Epithelial cell of esophagus (primary cell): ENCODE measurements at regions not wholly inside any gene's neighbourhood (a gene's known extent, or its start where the extent isn't known, plus 50 kb on each side); places are given as distances from the start of the nearest gene placed in this dataset.

Source experiments
- DNase-seq: peaks from one replicate; pipeline ENCODE4 v3.0.0; 2010; ENCODE audit warnings: low read depth
- H3K4me3 ChIP-seq: 2 replicates; pipeline ENCODE4 v1.5.1; 2011; ENCODE audit warnings: mild to moderate bottlenecking, low read length, control low read depth
- CTCF ChIP-seq: IDR thresholded peaks from 2 replicates; pipeline ENCODE4 v1.5.1; 2011; ENCODE audit warnings: low read depth, mild to moderate bottlenecking, low read length, control low read depth, inconsistent platforms; ENCODE audit not compliant: insufficient read depth; ENCODE audit errors: missing control alignments

- no peak overlapping the region for H3K4me3 ChIP-seq
- TF ChIP-seq CTCF: no peak
- no peak for DNase-seq
Observed at GRCh38 chr2:140011287-140011686, 1231.1 kb upstream of the NXPH2 start.

DNA sequence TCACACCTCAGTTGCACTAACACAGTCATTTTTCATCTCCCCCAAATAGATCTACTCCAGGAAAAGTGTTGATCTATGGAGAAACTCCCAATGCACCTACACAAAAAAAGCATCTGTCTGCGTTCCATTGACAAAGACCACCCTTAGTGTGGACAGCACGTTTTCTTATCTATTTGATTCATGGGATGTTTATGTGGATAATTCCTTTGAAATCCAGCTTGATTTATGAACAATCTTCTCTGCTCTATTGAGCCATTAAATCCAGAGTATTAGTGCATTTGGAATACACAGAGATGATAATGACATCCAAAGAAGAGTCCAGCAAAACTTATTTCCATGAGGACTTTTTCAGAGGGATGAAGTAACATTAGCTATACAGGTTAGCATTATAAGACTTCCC, 1221.9 kb upstream of the NXPH2 start:
- no peak for DNase-seq
- no peak for TF ChIP-seq CTCF

DNA sequence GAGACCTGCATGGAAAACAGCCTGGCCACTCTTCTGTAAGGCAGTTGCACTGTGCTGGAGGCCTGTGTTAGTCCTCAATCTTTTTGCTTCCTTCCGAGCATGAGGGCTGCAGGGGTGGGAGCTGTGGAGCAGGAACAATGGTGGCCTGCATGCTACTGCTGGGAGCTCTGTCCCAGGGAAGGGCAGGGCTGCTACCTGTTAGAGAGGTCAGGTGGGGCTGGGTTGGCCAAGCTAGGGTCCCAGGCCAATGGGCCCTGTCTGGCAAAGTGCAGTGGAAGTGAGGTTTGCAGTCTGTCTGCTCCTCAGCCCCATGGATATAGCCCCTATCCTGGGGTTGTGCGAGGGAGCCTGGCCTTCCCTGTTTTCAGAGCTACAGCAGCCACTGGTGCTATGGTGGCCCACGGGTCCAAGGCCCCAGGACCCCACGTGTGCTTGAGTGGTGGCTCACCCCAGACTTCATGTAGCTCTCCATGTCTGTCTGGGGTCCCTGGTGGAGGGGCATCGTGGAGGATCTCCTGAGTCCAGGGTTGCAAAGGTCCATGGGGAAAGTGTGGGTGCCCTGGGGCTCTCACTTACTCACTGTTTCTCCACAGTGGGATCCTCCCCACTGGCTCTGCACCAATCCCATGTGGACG, 1212.6 kb upstream of the NXPH2 start:
- no peak for TF ChIP-seq CTCF
- H3K4me3 ChIP-seq: no peak overlapping the region
- DNase-seq: no peak

More for the DNA sequence above, 1221.9 kb upstream of the NXPH2 start:
- no peak overlapping the region for H3K4me3 ChIP-seq

- no peak overlapping the region for H3K4me3 ChIP-seq
- no peak for TF ChIP-seq CTCF
- DNase-seq: no peak
Observed at GRCh38 chr2:139992078-139992477, 1211.9 kb upstream of the NXPH2 start.

DNA sequence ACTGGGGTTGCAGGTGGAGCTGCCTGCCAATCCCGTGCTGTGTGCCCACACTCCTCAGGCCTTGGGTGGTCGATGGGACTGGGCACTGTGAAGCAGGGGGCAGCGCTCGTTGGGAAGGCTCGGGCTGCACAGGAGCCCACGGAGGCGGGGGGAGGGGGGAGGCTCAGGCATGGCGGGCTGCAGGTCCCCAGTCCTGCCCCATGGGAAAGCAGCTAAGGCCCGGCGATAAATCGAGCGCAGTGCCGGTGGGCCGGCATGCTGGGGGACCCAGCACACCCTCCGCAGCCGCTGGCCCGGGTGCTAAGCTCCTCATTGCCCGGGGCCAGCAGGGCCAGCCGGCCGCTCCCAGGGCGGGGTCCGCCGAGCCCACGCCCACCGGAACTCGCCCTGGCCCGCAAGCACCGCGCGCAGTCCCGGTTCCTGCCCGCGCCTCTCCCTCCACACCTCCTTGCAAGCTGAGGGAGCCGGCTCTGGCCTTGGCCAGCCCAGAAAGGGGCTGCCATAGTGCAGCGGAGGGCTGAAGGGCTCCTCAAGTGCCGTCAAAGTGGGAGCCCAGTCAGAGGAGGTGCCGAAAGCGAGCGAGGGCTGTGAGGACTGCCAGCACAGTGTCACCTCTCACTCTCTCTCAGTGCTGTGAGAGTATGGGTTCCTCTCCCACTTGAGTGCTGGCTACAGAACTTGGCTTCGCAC, 1210.6 kb upstream of the NXPH2 start:
- no peak for DNase-seq
- no peak for TF ChIP-seq CTCF
- no peak overlapping the region for H3K4me3 ChIP-seq

DNA sequence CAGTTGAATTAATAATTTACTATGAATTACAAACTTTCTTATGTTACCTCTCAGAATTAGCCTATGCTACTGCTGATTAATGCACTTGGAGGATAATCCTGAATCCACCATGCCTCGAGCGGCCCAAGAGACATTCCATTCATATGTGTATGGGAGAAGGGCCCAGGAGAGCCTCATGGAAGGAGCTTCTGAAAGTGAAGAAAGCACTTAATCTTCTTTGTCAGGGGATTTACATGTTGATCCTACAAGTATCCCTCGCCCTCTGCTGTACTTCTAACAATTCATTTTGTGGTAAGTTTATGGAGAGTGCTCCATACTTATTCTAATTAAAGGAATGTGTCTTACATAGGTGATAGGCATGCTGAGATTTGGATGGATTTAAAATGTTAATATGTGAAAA, 1189.1 kb upstream of the NXPH2 start:
- H3K4me3 ChIP-seq: no peak overlapping the region
- TF ChIP-seq CTCF: no peak
- DNase-seq: no peak

GRCh38 chr2:139968588-139968987, 1188.4 kb upstream of the NXPH2 start:
- no peak for TF ChIP-seq CTCF
- no peak for DNase-seq

More at GRCh38 chr2:139968588-139968987, 1188.4 kb upstream of the NXPH2 start:
- no peak overlapping the region for H3K4me3 ChIP-seq
